K562 (cell line): ENCODE measurements at regions not wholly inside any gene's neighbourhood (a gene's known extent, or its start where the extent isn't known, plus 50 kb on each side); places are given as distances from the start of the nearest gene placed in this dataset.

Experiments used
- ATAC-seq: fragments of 200-7000 bp; cut with Tn5 transposase; 3 replicates; pipeline ENCODE4 v1.9.1; 2020; ENCODE audit warnings: moderate library complexity
- BruUV-seq: library from RNA; stranded (reverse); fragments of 400-500 nt; replicated peaks from 2 replicates; lab custom pipeline; 2021; lab: Mats Ljungman, UMichigan
- CTCF ChIA-PET: fragments of 300-600 bp; formaldehyde crosslinking; extraction: SDS; loops from one replicate; lab custom pipeline; 2021; ENCODE audit warnings: low intra/inter-chr PET ratio; lab: Yijun Ruan, JAX
- POLR2A ChIA-PET: fragments of 300-600, 350-650 bp; sonication (Branson Sonifier 250); formaldehyde crosslinking; extraction: SDS; loops from one replicate; lab custom pipeline; 2021; ENCODE audit warnings: antibody characterized with exemption, inconsistent platforms; lab: Yijun Ruan, JAX
- DNase-seq, 4 experiments: peaks; one replicate each; pipeline versions ENCODE4 v3.0.0 to v3.0.0-alpha.2; 2011 to 2018; ENCODE audit warnings: low spot score in 3 of 4, mixed read lengths in 3 of 4; ENCODE audit errors: extremely low read depth in 1 of 4
- FAIRE-seq: peaks from 2 replicates; lab custom pipeline; 2011; peaks lifted over from hg19 to GRCh38; lab: Jason Lieb, UNC
- H2AFZ ChIP-seq: 2 replicates; pipeline ENCODE4 v1.6.0; 2011; ENCODE audit warnings: low read depth, low read length, control low read depth, inconsistent platforms
- H3K27ac ChIP-seq: fragments of 200-600 bp; 3 replicates; pipeline ENCODE4 v1.8.0; 2011; ENCODE audit warnings: low read depth, mild to moderate bottlenecking, control low read depth, inconsistent platforms, low read length, moderate library complexity, mixed read lengths; ENCODE audit errors: extremely low read depth
- H3K27me3 ChIP-seq, 2 experiments: fragments of 300-600 bp in 1 of 2; 2 replicates in 1 of 2; 3 replicates in 1 of 2; pipeline versions ENCODE4 v1.6.0 to v1.8.0; 2011; ENCODE audit warnings: inconsistent platforms in 2 of 2, low read length in 2 of 2, mild to moderate bottlenecking in 1 of 2, mixed read lengths in 1 of 2, moderate library complexity in 1 of 2; ENCODE audit not compliant: control insufficient read depth in 2 of 2, insufficient read depth in 2 of 2
- H3K36me3 ChIP-seq: fragments of 300-600 bp; 3 replicates; pipeline ENCODE4 v1.8.0; 2011; ENCODE audit warnings: mild to moderate bottlenecking, low read length, inconsistent platforms; ENCODE audit not compliant: control insufficient read depth, insufficient read depth
- H3K4me1 ChIP-seq, 2 experiments: fragments of 200-600 bp in 1 of 2; replicated peaks in 1 of 2; 2 replicates in 1 of 2; 3 replicates in 1 of 2; pipeline versions ENCODE4 v1.5.1 to v1.8.0; 2011; ENCODE audit warnings: inconsistent platforms in 2 of 2, low read length in 2 of 2, mild to moderate bottlenecking in 1 of 2, mixed read lengths in 1 of 2, moderate library complexity in 1 of 2; ENCODE audit not compliant: control insufficient read depth in 2 of 2, insufficient read depth in 2 of 2
- H3K4me2 ChIP-seq: 2 replicates; pipeline ENCODE4 v1.6.1; 2011; ENCODE audit warnings: low read length, control low read depth, inconsistent platforms, mixed read lengths; ENCODE audit not compliant: insufficient read depth
- H3K4me3 ChIP-seq: fragments of 200-600 bp; sonication (generic), shearing (Covaris generic); 2 replicates; pipeline ENCODE4 v1.5.1; 2016; ENCODE audit warnings: control low read depth, inconsistent platforms
- H3K79me2 ChIP-seq: fragments of 200-600 bp; 3 replicates; pipeline ENCODE4 v1.8.0; 2011; ENCODE audit warnings: low read length, inconsistent platforms; ENCODE audit not compliant: control insufficient read depth, insufficient read depth
- H3K9ac ChIP-seq, 2 experiments: 2 replicates each; pipeline versions ENCODE4 v1.6.0 to v1.6.1; 2011; ENCODE audit warnings: low read depth in 2 of 2, low read length in 2 of 2, control low read depth in 1 of 2, inconsistent platforms in 1 of 2, mild to moderate bottlenecking in 1 of 2, mixed read lengths in 1 of 2; ENCODE audit not compliant: insufficient read depth in 1 of 2
- H3K9me1 ChIP-seq: one replicate; pipeline ENCODE4 v1.6.0; 2011; ENCODE audit warnings: inconsistent platforms, mild to moderate bottlenecking, low read length, moderate library complexity; ENCODE audit not compliant: control insufficient read depth, insufficient read depth
- H3K9me3 ChIP-seq: replicated peaks from 2 replicates; pipeline ENCODE4 v1.5.1; 2011; ENCODE audit warnings: low read depth, low read length, inconsistent platforms; ENCODE audit not compliant: control insufficient read depth, insufficient read depth
- H4K20me1 ChIP-seq: replicated peaks from 2 replicates; pipeline ENCODE4 v1.6.1; 2011; ENCODE audit warnings: low read length, inconsistent platforms, mixed read lengths; ENCODE audit not compliant: control insufficient read depth, insufficient read depth
- E2F8 ChIP-seq: fragments of 450-650 bp; IDR thresholded peaks from 2 replicates; pipeline ENCODE4 v1.7.1; 2018; ENCODE audit warnings: mild to moderate bottlenecking, low read depth; ENCODE audit not compliant: partially characterized antibody
- FOXM1 ChIP-seq, 2 experiments: fragments of 450-650 bp in 1 of 2; sonication (generic) in 1 of 2; formaldehyde crosslinking in 1 of 2; IDR thresholded peaks; 2 replicates each; pipeline versions ENCODE4 v1.6.1 to v1.9.0; 2017 to 2022; ENCODE audit warnings: low read depth in 2 of 2, mild to moderate bottlenecking in 2 of 2, missing genetic modification reagents in 1 of 2, moderate library complexity in 1 of 2
- MXI1 ChIP-seq: IDR thresholded peaks from 2 replicates; pipeline ENCODE4 v1.6.1; 2011; ENCODE audit warnings: low read depth, mild to moderate bottlenecking, improper control_type of control experiment, low read length
- NCOA2 ChIP-seq, 2 experiments: fragments of 450-650 bp; IDR thresholded peaks; 2 replicates each; pipeline ENCODE4 v1.6.1; 2018; ENCODE audit warnings: mild to moderate bottlenecking in 2 of 2, moderate library complexity in 1 of 2; ENCODE audit not compliant: partially characterized antibody in 2 of 2
- OTX1 ChIP-seq: fragments of 450-650 bp; formaldehyde crosslinking; IDR thresholded peaks from 2 replicates; pipeline ENCODE4 v1.4.0; 2022; ENCODE audit warnings: mild to moderate bottlenecking
- PRMT5 ChIP-seq: sonication (generic); formaldehyde crosslinking; IDR thresholded peaks from 2 replicates; pipeline ENCODE4 v1.5.0; 2020; ENCODE audit warnings: missing genetic modification reagents
- SMAD1 ChIP-seq: fragments of 150-350 bp; IDR thresholded peaks from 2 replicates; pipeline ENCODE4 v1.6.1; 2014; ENCODE audit warnings: low read length, low read depth; ENCODE audit not compliant: partially characterized antibody
- SMAD4 ChIP-seq: fragments of 250-450 bp; sonication (Bioruptor Pico); conservative IDR thresholded peaks from 2 replicates; pipeline ENCODE4 v1.8.0; 2021; ENCODE audit warnings: inconsistent platforms, mild to moderate bottlenecking, moderate library complexity
- TFAM ChIP-seq: fragments of 250-450 bp; sonication (Bioruptor Pico); conservative IDR thresholded peaks from 2 replicates; pipeline ENCODE4 v1.5.0; 2021; ENCODE audit warnings: mild to moderate bottlenecking, moderate library complexity
- THRA ChIP-seq: fragments of 450-650 bp; IDR thresholded peaks from 2 replicates; pipeline ENCODE4 v1.6.1; 2017; ENCODE audit warnings: mild to moderate bottlenecking, moderate library complexity
- ZMIZ1 ChIP-seq, 2 experiments: fragments of 150-350 bp in 1 of 2; IDR thresholded peaks; 2 replicates each; pipeline ENCODE4 v1.6.1; 2012 to 2016; ENCODE audit warnings: low read depth in 2 of 2, low read length in 2 of 2, mild to moderate bottlenecking in 1 of 2, moderate library complexity in 1 of 2
- ZNF274 ChIP-seq: IDR thresholded peaks from 2 replicates; pipeline ENCODE4 v1.6.1; 2011; ENCODE audit warnings: low read depth, mild to moderate bottlenecking, low read length, moderate library complexity, borderline replicate concordance
- WGBS: fragments of 100-300 bp; shearing (Covaris generic); methylation state at CpG from one replicate; pipeline ENCODE4 v1.1.6; 2016; ENCODE audit warnings: low coverage, mixed read lengths; ENCODE audit not compliant: insufficient coverage; ENCODE audit errors: missing lambda C conversion rate; 5-methylcytosine and 5-hydroxymethylcytosine counted together
- in situ Hi-C: fragments of 300-500 bp; cut with MboI; formaldehyde crosslinking; loops from 4 replicates; pipeline ENCODE4 v1.15.0; 2018; ENCODE audit warnings: inconsistent platforms, mixed read lengths
- intact Hi-C: fragments of 100-400 bp; cut with micrococcal nuclease; formaldehyde crosslinking; loops from 2 replicates; pipeline ENCODE4 v1.14.2; 2022

GRCh38 chrX:40966213-40966820, 118.9 kb upstream of the USP9X start:
- DNase-seq (no peak), FAIRE-seq (no peak), ATAC-seq (no peak)
- no peak overlapping the region for H3K4me3 ChIP-seq
- ChIA-PET CTCF (no interaction called here), POLR2A (no interaction called here)
- in situ Hi-C loops (no loop called here), intact Hi-C loops (no loop called here)
- peaks cover 0 to 11% of the 10 kb centered on the region in 2 experiments; a peak in 2 of 5 replicates for H3K4me1 ChIP-seq
- no peaks in the 10 kb centered on the region for H3K27me3 ChIP-seq
- peak overlapping the region; percentile 87 for H2AFZ ChIP-seq
- H3K79me2 ChIP-seq: no peaks in the 10 kb centered on the region
- no peaks in the 10 kb centered on the region for H3K9me3 ChIP-seq
- H3K4me2 ChIP-seq: no peak overlapping the region
- H4K20me1 ChIP-seq: no peaks in the 10 kb centered on the region
- BruUV-seq: no TSS peak
- H3K9ac ChIP-seq: no peak overlapping the region
- no peaks in the 10 kb centered on the region for H3K9me1 ChIP-seq
- WGBS: 65% methylated on average over 6 of the region's 6 CpGs
- H3K27ac ChIP-seq: no peak overlapping the region
- no peaks in the 10 kb centered on the region for H3K36me3 ChIP-seq
- TF ChIP-seq ZMIZ1 (IDR thresholded peaks at IDR 0.05; ENCODE audit: low read depth in 2 of 2, low read length in 2 of 2) (no peak), TFAM (CRISPR knock-in tag) (no peak), OTX1 (CRISPR knock-in tag) (no peak), SMAD1 (no peak), ZNF274 (no peak), MXI1 (no peak), THRA (no peak), SMAD4 (no peak), E2F8 (no peak), FOXM1 (IDR thresholded peaks at IDR 0.05; ENCODE audit: low read depth) (no peak), FOXM1 (CRISPR knock-in tag; IDR thresholded peaks at IDR 0.05; ENCODE audit: low read depth) (no peak), NCOA2 (IDR thresholded peaks at IDR 0.05; ENCODE audit: partially characterized antibody in 2 of 2) (no peak), PRMT5 (CRISPR knock-in tag) (no peak)
